ENCODE measurements at regions not wholly inside any gene's neighbourhood (a gene's known extent, or its start where the extent isn't known, plus 50 kb on each side); places are given as distances from the start of the nearest gene placed in this dataset.

DNA sequence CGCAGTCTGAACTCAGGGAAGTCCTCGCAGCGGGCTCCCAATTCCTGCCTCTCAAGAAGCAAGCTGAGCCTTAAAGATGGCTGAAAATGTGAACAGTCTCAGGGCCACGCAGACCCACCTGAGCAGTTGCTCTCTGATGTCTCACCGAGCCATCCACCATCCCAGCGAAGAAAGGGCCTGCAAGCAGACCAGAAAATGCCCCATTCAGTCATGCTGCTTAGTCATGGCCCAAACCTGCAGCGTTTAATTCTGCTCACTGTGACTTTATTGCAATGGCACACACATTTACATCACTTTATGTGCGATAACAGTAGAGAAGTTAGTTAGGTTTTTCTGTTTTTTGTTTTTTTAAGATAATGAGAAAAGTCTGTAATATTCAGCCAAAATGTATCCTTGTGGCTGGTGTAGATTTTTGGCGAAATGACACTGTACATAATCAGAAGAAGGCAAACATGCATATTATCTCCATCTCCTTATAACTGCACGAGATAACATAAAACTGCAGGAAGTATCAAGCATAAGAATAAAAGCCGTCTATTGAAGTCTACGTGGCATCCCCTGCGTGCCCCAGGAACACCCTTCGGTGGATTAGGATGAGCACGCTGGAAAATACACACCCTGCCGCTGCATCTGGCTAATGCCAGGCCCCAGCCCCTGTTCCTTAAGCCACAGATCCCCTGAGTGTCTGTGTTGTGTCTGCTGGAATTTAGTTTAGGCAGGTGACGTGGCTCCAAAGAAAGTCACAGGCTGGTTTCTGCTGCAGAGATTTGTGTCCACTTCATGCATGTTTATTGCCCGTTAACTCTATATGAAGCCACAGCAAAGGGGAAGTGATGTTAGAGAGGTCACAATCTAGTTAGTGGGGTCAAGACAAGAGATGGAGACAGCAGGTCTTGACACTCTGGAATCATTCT is 119.8 kb upstream of the IRF2BP2 start:
- H4K20me1 ChIP-seq (ENCODE audit: control insufficient read depth, insufficient read depth, low read length, poor library complexity, severe bottlenecking), result no peaks in the 10 kb centered on the region
- H3K27me3 ChIP-seq (replicated peaks in 1 of 4; ENCODE audit: control extremely low read depth in 1 of 4, control insufficient read depth in 3 of 4, insufficient read depth in 4 of 4, low read length in 3 of 4), result no peaks in the 10 kb centered on the region
- no peak overlapping the region for H3K27ac ChIP-seq (ENCODE audit: low read length in 2 of 2)
- no peaks in the 10 kb centered on the region for H3K36me3 ChIP-seq (replicated peaks in 1 of 2; ENCODE audit: control extremely low read depth in 1 of 2, control insufficient read depth in 1 of 2, extremely low read depth in 1 of 2, insufficient read depth in 2 of 2, low read length in 1 of 2)
- no peak for TF ChIP-seq EZH2 (IDR thresholded peaks at IDR 0.05; ENCODE audit: borderline replicate concordance, insufficient read depth, low read depth, low read length, poor library complexity, severe bottlenecking)
- TF ChIP-seq, protein P1, sequence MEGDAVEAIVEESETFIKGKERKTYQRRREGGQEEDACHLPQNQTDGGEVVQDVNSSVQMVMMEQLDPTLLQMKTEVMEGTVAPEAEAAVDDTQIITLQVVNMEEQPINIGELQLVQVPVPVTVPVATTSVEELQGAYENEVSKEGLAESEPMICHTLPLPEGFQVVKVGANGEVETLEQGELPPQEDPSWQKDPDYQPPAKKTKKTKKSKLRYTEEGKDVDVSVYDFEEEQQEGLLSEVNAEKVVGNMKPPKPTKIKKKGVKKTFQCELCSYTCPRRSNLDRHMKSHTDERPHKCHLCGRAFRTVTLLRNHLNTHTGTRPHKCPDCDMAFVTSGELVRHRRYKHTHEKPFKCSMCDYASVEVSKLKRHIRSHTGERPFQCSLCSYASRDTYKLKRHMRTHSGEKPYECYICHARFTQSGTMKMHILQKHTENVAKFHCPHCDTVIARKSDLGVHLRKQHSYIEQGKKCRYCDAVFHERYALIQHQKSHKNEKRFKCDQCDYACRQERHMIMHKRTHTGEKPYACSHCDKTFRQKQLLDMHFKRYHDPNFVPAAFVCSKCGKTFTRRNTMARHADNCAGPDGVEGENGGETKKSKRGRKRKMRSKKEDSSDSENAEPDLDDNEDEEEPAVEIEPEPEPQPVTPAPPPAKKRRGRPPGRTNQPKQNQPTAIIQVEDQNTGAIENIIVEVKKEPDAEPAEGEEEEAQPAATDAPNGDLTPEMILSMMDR (IDR thresholded peaks at IDR 0.05), result no peak
- CTCF ChIA-PET, result interaction anchor here (0.8 to 2.8 kb wide), 7 partner anchors 12 to 354 kb away, joined by 3 to 13 read pairs (median 5); no protein-coding TSS in a partner anchor
- H3K79me2 ChIP-seq (ENCODE audit: control insufficient read depth, insufficient read depth, low read length), result no peaks in the 10 kb centered on the region
- WGBS (ENCODE audit: insufficient coverage), result 97% methylated on average over 11 of the region's 18 CpGs
- H3K4me1 Mint-ChIP-seq, result peaks cover 55% of the 10 kb centered on the region
- no peak overlapping the region for H2AFZ ChIP-seq (ENCODE audit: insufficient read depth, low read depth, low read length, poor library complexity, severe bottlenecking)
- POLR2A ChIA-PET, result interaction anchor here (1.7 kb wide), 1 partner anchor 118 kb away, joined by 10 read pairs; no protein-coding TSS in a partner anchor
- H3K9ac ChIP-seq (ENCODE audit: low read length), result no peak overlapping the region
- intact Hi-C loops (cut with micrococcal nuclease), result loop anchor here (1.0 to 5.0 kb wide), 2 partner anchors 38 to 197 kb away; no protein-coding TSS in a partner anchor
- no peak overlapping the region for H3K4me2 ChIP-seq (replicated peaks; ENCODE audit: low read depth, low read length, poor library complexity, severe bottlenecking)
- H3K9me3 ChIP-seq (ENCODE audit: control extremely low read depth in 1 of 3, control insufficient read depth in 2 of 3, insufficient read depth in 1 of 3, low read length in 2 of 3), result no peaks in the 10 kb centered on the region
- peaks cover 41 to 56% of the 10 kb centered on the region in 2 donors for H3K4me1 ChIP-seq (ENCODE audit: control insufficient read depth in 2 of 2, insufficient read depth in 2 of 2, low read length in 2 of 2)
- ATAC-seq (ENCODE audit: low read depth) (peak; percentile 13), DNase-seq (no peak)
- no peaks in the 10 kb centered on the region for H3K27me3 Mint-ChIP-seq
- H3K4me3 ChIP-seq (ENCODE audit: control extremely low read depth in 1 of 5, extremely low read depth in 1 of 5, insufficient read depth in 1 of 5, low read depth in 2 of 5, low read length in 4 of 5), result no peak overlapping the region
- H3K4me3 Mint-ChIP-seq, result no peak overlapping the region
- H3K27ac Mint-ChIP-seq, result no peak overlapping the region
- H3K9me3 Mint-ChIP-seq (ENCODE audit: insufficient read depth), result no peaks in the 10 kb centered on the region

DNA sequence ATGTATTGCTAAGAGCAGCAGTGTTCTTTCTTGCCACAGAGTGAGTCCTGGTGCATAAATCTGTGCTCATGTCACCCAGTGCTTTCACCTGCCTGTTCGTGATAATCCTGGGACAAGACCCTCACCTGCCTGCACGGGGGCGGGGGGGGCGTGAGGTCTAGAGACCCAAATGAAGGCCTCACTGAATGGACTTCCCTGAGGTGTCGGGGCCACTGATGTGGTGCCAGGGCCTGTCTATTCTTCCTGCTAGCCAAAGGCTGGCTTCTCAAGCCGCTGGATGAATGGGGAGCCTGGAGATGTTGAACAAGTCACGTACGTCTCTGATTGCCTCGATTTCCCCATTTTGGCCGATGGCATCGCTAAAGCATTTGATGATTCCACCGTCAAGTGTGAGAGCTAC is 118.8 kb upstream of the IRF2BP2 start:
- ATAC-seq (ENCODE audit: low read depth), result no peak
- no peaks in the 10 kb centered on the region for H3K9me3 Mint-ChIP-seq (ENCODE audit: insufficient read depth)
- no peak overlapping the region for H3K4me2 ChIP-seq (replicated peaks; ENCODE audit: low read depth, low read length, poor library complexity, severe bottlenecking)
- H3K27me3 ChIP-seq (replicated peaks in 1 of 4; ENCODE audit: control extremely low read depth in 1 of 4, control insufficient read depth in 3 of 4, insufficient read depth in 4 of 4, low read length in 3 of 4), result no peaks in the 10 kb centered on the region
- POLR2A ChIA-PET, result no interaction called here
- H3K27me3 Mint-ChIP-seq, result no peaks in the 10 kb centered on the region
- H3K27ac Mint-ChIP-seq, result no peak overlapping the region
- WGBS (ENCODE audit: insufficient coverage), result 88% methylated on average over 5 of the region's 12 CpGs
- H3K4me3 ChIP-seq (ENCODE audit: control extremely low read depth in 1 of 5, extremely low read depth in 1 of 5, insufficient read depth in 1 of 5, low read depth in 2 of 5, low read length in 4 of 5), result no peak overlapping the region
- no peak for DNase-seq
- no peaks in the 10 kb centered on the region for H3K9me3 ChIP-seq (ENCODE audit: control extremely low read depth in 1 of 3, control insufficient read depth in 2 of 3, insufficient read depth in 1 of 3, low read length in 2 of 3)
- no peaks in the 10 kb centered on the region for H3K36me3 ChIP-seq (replicated peaks in 1 of 2; ENCODE audit: control extremely low read depth in 1 of 2, control insufficient read depth in 1 of 2, extremely low read depth in 1 of 2, insufficient read depth in 2 of 2, low read length in 1 of 2)
- no peak overlapping the region for H3K27ac ChIP-seq (ENCODE audit: low read length in 2 of 2)
- intact Hi-C loops (cut with micrococcal nuclease), result loop anchor here (5.0 kb wide), 1 partner anchor 199 kb away; no protein-coding TSS in a partner anchor
- H4K20me1 ChIP-seq (ENCODE audit: control insufficient read depth, insufficient read depth, low read length, poor library complexity, severe bottlenecking), result no peaks in the 10 kb centered on the region
- H3K79me2 ChIP-seq (ENCODE audit: control insufficient read depth, insufficient read depth, low read length), result no peaks in the 10 kb centered on the region
- H2AFZ ChIP-seq (ENCODE audit: insufficient read depth, low read depth, low read length, poor library complexity, severe bottlenecking), result no peak overlapping the region
- H3K9ac ChIP-seq (ENCODE audit: low read length), result no peak overlapping the region
- peaks cover 66% of the 10 kb centered on the region for H3K4me1 Mint-ChIP-seq
- H3K4me3 Mint-ChIP-seq, result no peak overlapping the region
- no peak for TF ChIP-seq EZH2 (IDR thresholded peaks at IDR 0.05; ENCODE audit: borderline replicate concordance, insufficient read depth, low read depth, low read length, poor library complexity, severe bottlenecking)
- TF ChIP-seq, protein P1 (IDR thresholded peaks at IDR 0.05), result no peak
- CTCF ChIA-PET, result interaction anchor here (1.0 kb wide), 1 partner anchor 230 kb away, joined by 3 read pairs; no protein-coding TSS in a partner anchor
- peaks cover 50 to 66% of the 10 kb centered on the region in 2 donors for H3K4me1 ChIP-seq (ENCODE audit: control insufficient read depth in 2 of 2, insufficient read depth in 2 of 2, low read length in 2 of 2)
